ENCODE measurements at regions not wholly inside any gene's neighbourhood (a gene's known extent, or its start where the extent isn't known, plus 50 kb on each side); places are given as distances from the start of the nearest gene placed in this dataset.

DNA sequence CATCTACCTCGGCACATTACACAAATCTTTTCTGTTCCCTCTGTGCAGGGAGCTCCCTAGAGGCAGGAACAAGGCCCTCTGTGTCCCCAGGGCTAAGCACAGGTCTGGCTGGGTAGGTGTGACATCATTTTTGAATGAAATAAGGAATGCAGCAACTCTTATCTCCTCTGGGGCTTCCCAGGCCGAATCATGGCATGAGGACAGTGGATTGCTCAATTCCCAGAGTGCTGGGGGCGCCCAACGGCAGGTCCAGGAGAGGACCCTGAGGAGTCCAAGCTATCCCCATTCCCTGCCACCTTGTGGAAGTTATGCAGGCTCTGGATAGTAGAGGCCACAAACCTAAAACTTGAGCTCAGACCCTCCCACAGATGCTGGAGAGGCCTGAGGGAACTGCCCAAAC, 158.0 kb upstream of the RAB6C start:
- TF ChIP-seq, protein P1, sequence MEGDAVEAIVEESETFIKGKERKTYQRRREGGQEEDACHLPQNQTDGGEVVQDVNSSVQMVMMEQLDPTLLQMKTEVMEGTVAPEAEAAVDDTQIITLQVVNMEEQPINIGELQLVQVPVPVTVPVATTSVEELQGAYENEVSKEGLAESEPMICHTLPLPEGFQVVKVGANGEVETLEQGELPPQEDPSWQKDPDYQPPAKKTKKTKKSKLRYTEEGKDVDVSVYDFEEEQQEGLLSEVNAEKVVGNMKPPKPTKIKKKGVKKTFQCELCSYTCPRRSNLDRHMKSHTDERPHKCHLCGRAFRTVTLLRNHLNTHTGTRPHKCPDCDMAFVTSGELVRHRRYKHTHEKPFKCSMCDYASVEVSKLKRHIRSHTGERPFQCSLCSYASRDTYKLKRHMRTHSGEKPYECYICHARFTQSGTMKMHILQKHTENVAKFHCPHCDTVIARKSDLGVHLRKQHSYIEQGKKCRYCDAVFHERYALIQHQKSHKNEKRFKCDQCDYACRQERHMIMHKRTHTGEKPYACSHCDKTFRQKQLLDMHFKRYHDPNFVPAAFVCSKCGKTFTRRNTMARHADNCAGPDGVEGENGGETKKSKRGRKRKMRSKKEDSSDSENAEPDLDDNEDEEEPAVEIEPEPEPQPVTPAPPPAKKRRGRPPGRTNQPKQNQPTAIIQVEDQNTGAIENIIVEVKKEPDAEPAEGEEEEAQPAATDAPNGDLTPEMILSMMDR (IDR thresholded peaks at IDR 0.05; ENCODE audit: low read depth, low read length): no peak
- TF ChIP-seq EZH2phosphoT487 (IDR thresholded peaks at IDR 0.05; ENCODE audit: low read depth): no peak
